ENCODE measurements at regions not wholly inside any gene's neighbourhood (a gene's known extent, or its start where the extent isn't known, plus 50 kb on each side); places are given as distances from the start of the nearest gene placed in this dataset.

- Histone ChIP-seq H3K27ac (ENCODE audit: low read length in 2 of 2) (no peak overlapping the region), H3K79me2 (ENCODE audit: control insufficient read depth, insufficient read depth, low read length) (no peaks in the 10 kb centered on the region), H3K4me1 (ENCODE audit: control insufficient read depth in 2 of 2, insufficient read depth in 2 of 2, low read length in 2 of 2) (no peaks in the 10 kb centered on the region), H3K9me3 (ENCODE audit: control extremely low read depth in 1 of 3, control insufficient read depth in 2 of 3, insufficient read depth in 1 of 3, low read length in 2 of 3) (no peaks in the 10 kb centered on the region), H3K9ac (ENCODE audit: low read length) (no peak overlapping the region), H3K4me2 (replicated peaks; ENCODE audit: low read depth, low read length, poor library complexity, severe bottlenecking) (no peak overlapping the region), H2AFZ (ENCODE audit: insufficient read depth, low read depth, low read length, poor library complexity, severe bottlenecking) (no peak overlapping the region), H3K36me3 (replicated peaks in 1 of 2; ENCODE audit: control extremely low read depth in 1 of 2, control insufficient read depth in 1 of 2, extremely low read depth in 1 of 2, insufficient read depth in 2 of 2, low read length in 1 of 2) (no peaks in the 10 kb centered on the region), H4K20me1 (ENCODE audit: control insufficient read depth, insufficient read depth, low read length, poor library complexity, severe bottlenecking) (no peaks in the 10 kb centered on the region), H3K4me3 (ENCODE audit: control extremely low read depth in 1 of 5, extremely low read depth in 1 of 5, insufficient read depth in 1 of 5, low read depth in 2 of 5, low read length in 4 of 5) (no peak overlapping the region), H3K27me3 (replicated peaks in 1 of 4; ENCODE audit: control extremely low read depth in 1 of 4, control insufficient read depth in 3 of 4, insufficient read depth in 4 of 4, low read length in 3 of 4) (no peaks in the 10 kb centered on the region)
- CTCF ChIA-PET, result no interaction called here
- no peaks in the 10 kb centered on the region for H3K27me3 Mint-ChIP-seq
- POLR2A ChIA-PET, result no interaction called here
- ATAC-seq (ENCODE audit: low read depth), result no peak
- H3K27ac Mint-ChIP-seq, result no peak overlapping the region
- H3K9me3 Mint-ChIP-seq (ENCODE audit: insufficient read depth), result peaks cover 5% of the 10 kb centered on the region
- WGBS (ENCODE audit: insufficient coverage), result no CpG with 5 or more reads among the region's 1 CpG
- intact Hi-C loops (cut with micrococcal nuclease), result no loop called here
- no peaks in the 10 kb centered on the region for H3K4me1 Mint-ChIP-seq
- H3K4me3 Mint-ChIP-seq, result no peak overlapping the region
- no peak for TF ChIP-seq CTCF (IDR thresholded peaks at IDR 0.05)
- no peak for TF ChIP-seq EZH2 (IDR thresholded peaks at IDR 0.05; ENCODE audit: borderline replicate concordance, insufficient read depth, low read depth, low read length, poor library complexity, severe bottlenecking)
- DNase-seq, result no peak
Measured at GRCh38 chr13:83549671-83550070, 332.6 kb downstream of the SLITRK1 start.

GRCh38 chr13:83547043-83547442 lies 335.2 kb downstream of the SLITRK1 start:
- ChIA-PET POLR2A (no interaction called here), CTCF (no interaction called here)
- Histone ChIP-seq H3K4me1 (ENCODE audit: control insufficient read depth in 2 of 2, insufficient read depth in 2 of 2, low read length in 2 of 2) (no peaks in the 10 kb centered on the region), H3K9me3 (ENCODE audit: control extremely low read depth in 1 of 3, control insufficient read depth in 2 of 3, insufficient read depth in 1 of 3, low read length in 2 of 3) (no peaks in the 10 kb centered on the region), H3K27me3 (replicated peaks in 1 of 4; ENCODE audit: control extremely low read depth in 1 of 4, control insufficient read depth in 3 of 4, insufficient read depth in 4 of 4, low read length in 3 of 4) (no peaks in the 10 kb centered on the region), H3K9ac (ENCODE audit: low read length) (no peak overlapping the region), H3K79me2 (ENCODE audit: control insufficient read depth, insufficient read depth, low read length) (no peaks in the 10 kb centered on the region), H4K20me1 (ENCODE audit: control insufficient read depth, insufficient read depth, low read length, poor library complexity, severe bottlenecking) (no peaks in the 10 kb centered on the region), H3K27ac (ENCODE audit: low read length in 2 of 2) (no peak overlapping the region), H3K36me3 (replicated peaks in 1 of 2; ENCODE audit: control extremely low read depth in 1 of 2, control insufficient read depth in 1 of 2, extremely low read depth in 1 of 2, insufficient read depth in 2 of 2, low read length in 1 of 2) (no peaks in the 10 kb centered on the region), H3K4me3 (ENCODE audit: control extremely low read depth in 1 of 5, extremely low read depth in 1 of 5, insufficient read depth in 1 of 5, low read depth in 2 of 5, low read length in 4 of 5) (no peak overlapping the region), H2AFZ (ENCODE audit: insufficient read depth, low read depth, low read length, poor library complexity, severe bottlenecking) (no peak overlapping the region), H3K4me2 (replicated peaks; ENCODE audit: low read depth, low read length, poor library complexity, severe bottlenecking) (no peak overlapping the region)
- Mint-ChIP-seq H3K9me3 (ENCODE audit: insufficient read depth) (peaks cover 9% of the 10 kb centered on the region), H3K27me3 (no peaks in the 10 kb centered on the region), H3K4me1 (no peaks in the 10 kb centered on the region), H3K4me3 (no peak overlapping the region), H3K27ac (no peak overlapping the region)
- intact Hi-C loops (cut with micrococcal nuclease), result no loop called here
- WGBS (ENCODE audit: insufficient coverage), result no CpG with 5 or more reads among the region's 1 CpG
- DNase-seq, result no peak
- ATAC-seq (ENCODE audit: low read depth), result no peak
- TF ChIP-seq CTCF (IDR thresholded peaks at IDR 0.05), result no peak
- no peak for TF ChIP-seq EZH2 (IDR thresholded peaks at IDR 0.05; ENCODE audit: borderline replicate concordance, insufficient read depth, low read depth, low read length, poor library complexity, severe bottlenecking)
